HepG2 (cell line): ENCODE measurements at regions not wholly inside any gene's neighbourhood (a gene's known extent, or its start where the extent isn't known, plus 50 kb on each side); places are given as distances from the start of the nearest gene placed in this dataset.

ENCODE experiments used
- ATAC-seq: fragments of 200-7000 bp; cut with Tn5 transposase; 3 replicates; pipeline ENCODE4 v1.9.1; 2020; ENCODE audit warnings: mild to moderate bottlenecking, moderate library complexity
- BruUV-seq: library from RNA; stranded (reverse); fragments of 400-500 nt; replicated peaks from 2 replicates; lab custom pipeline; 2021; lab: Mats Ljungman, UMichigan
- CTCF ChIA-PET: fragments of 300-600 bp; formaldehyde crosslinking; extraction: SDS; loops from one replicate; lab custom pipeline; 2021; ENCODE audit warnings: low total read pairs, inconsistent platforms, low intra/inter-chr PET ratio; lab: Yijun Ruan, JAX
- POLR2A ChIA-PET: fragments of 350-600 bp; sonication (Branson Sonifier 250); formaldehyde crosslinking; loops from one replicate; lab custom pipeline; 2020; ENCODE audit warnings: antibody characterized with exemption, inconsistent platforms; lab: Yijun Ruan, JAX
- DNase-seq: peaks from one replicate; pipeline ENCODE4 v3.0.0-alpha.2; 2015; ENCODE audit warnings: low spot score
- FAIRE-seq: peaks from 3 replicates; lab custom pipeline; 2011; peaks lifted over from hg19 to GRCh38; lab: Jason Lieb, UNC
- H2AFZ ChIP-seq: one replicate; pipeline ENCODE4 v1.6.1; 2011; ENCODE audit warnings: low read length, inconsistent platforms
- H3K27ac ChIP-seq: fragments of 300-600 bp; 3 replicates; pipeline ENCODE4 v1.8.0; 2011; ENCODE audit warnings: mixed run types, mild to moderate bottlenecking, mixed read lengths, low read length, inconsistent platforms; ENCODE audit not compliant: insufficient read depth; ENCODE audit errors: extremely low read length
- H3K27me3 ChIP-seq, 2 experiments: fragments of 200-600 bp in 1 of 2; 2 replicates in 1 of 2; 3 replicates in 1 of 2; pipeline versions ENCODE4 v1.6.0 to v1.8.0; 2011; ENCODE audit warnings: low read length in 2 of 2, mild to moderate bottlenecking in 2 of 2, moderate library complexity in 2 of 2, inconsistent platforms in 1 of 2; ENCODE audit not compliant: insufficient read depth in 2 of 2, control insufficient read depth in 1 of 2
- H3K36me3 ChIP-seq, 2 experiments: fragments of 200-600 bp in 1 of 2; replicated peaks in 1 of 2; 2 replicates in 1 of 2; 3 replicates in 1 of 2; pipeline versions ENCODE4 v1.5.1 to v1.8.0; 2011; ENCODE audit warnings: low read length in 2 of 2, inconsistent platforms in 1 of 2; ENCODE audit not compliant: insufficient read depth in 2 of 2, control insufficient read depth in 1 of 2
- H3K4me1 ChIP-seq: 2 replicates; pipeline ENCODE4 v1.5.1; 2012; ENCODE audit warnings: low read length, inconsistent platforms; ENCODE audit not compliant: insufficient read depth
- H3K4me2 ChIP-seq: 2 replicates; pipeline ENCODE4 v1.6.0; 2011; ENCODE audit warnings: low read depth, low read length, inconsistent platforms
- H3K4me3 ChIP-seq, 3 experiments: fragments of 200-600 bp in 1 of 3; sonication (generic), shearing (Covaris generic) in 1 of 3; replicated peaks in 1 of 3; 2 replicates each; pipeline ENCODE4 v1.5.1; 2011 to 2016; ENCODE audit warnings: low read length in 3 of 3, inconsistent platforms in 2 of 3, low read depth in 2 of 3, mild to moderate bottlenecking in 2 of 3, control low read depth in 1 of 3, mixed read lengths in 1 of 3; ENCODE audit not compliant: insufficient read depth in 1 of 3
- H3K79me2 ChIP-seq: one replicate; pipeline ENCODE4 v1.6.1; 2011; ENCODE audit warnings: low read length, inconsistent platforms; ENCODE audit not compliant: insufficient read depth
- H3K9ac ChIP-seq: 2 replicates; pipeline ENCODE4 v1.6.0; 2011; ENCODE audit warnings: mild to moderate bottlenecking, low read depth, low read length, inconsistent platforms; ENCODE audit not compliant: insufficient read depth
- H3K9me3 ChIP-seq: 2 replicates; pipeline ENCODE4 v1.5.1; 2012; ENCODE audit warnings: mild to moderate bottlenecking, low read length
- H4K20me1 ChIP-seq: 2 replicates; pipeline ENCODE4 v1.6.0; 2011; ENCODE audit warnings: inconsistent platforms, mild to moderate bottlenecking, low read length, moderate library complexity; ENCODE audit not compliant: insufficient read depth
- GATA4 ChIP-seq: sonication (generic); IDR thresholded peaks from 2 replicates; pipeline ENCODE4 v1.6.1; 2016; ENCODE audit warnings: antibody characterized with exemption, low read depth, borderline replicate concordance
- GTF2F1 ChIP-seq: fragments of 150-350 bp; IDR thresholded peaks from 2 replicates; pipeline ENCODE4 v1.6.1; 2014; ENCODE audit warnings: low read length
- NCOR1 ChIP-seq: fragments of 200-600 bp; sonication (generic); IDR thresholded peaks from 2 replicates; pipeline ENCODE4 v1.7.0; 2017; ENCODE audit warnings: antibody characterized with exemption, low read length, borderline replicate concordance
- NFE2L2 ChIP-seq: fragments of 150-350 bp; IDR thresholded peaks from 2 replicates; pipeline ENCODE4 v1.6.1; 2014; ENCODE audit warnings: low read length
- NR1H2 ChIP-seq: sonication (generic); formaldehyde crosslinking; IDR thresholded peaks from 2 replicates; pipeline ENCODE4 v1.8.1; 2022; ENCODE audit warnings: low read depth, missing genetic modification reagents, borderline replicate concordance
- NR3C1 ChIP-seq: sonication (generic); formaldehyde crosslinking; IDR thresholded peaks from 2 replicates; pipeline ENCODE4 v1.4.0; 2020; ENCODE audit warnings: missing genetic modification reagents
- POLR2A ChIP-seq, 2 experiments: IDR thresholded peaks; 2 replicates each; pipeline ENCODE4 v1.6.1; 2011; ENCODE audit warnings: low read depth in 2 of 2, low read length in 2 of 2, mild to moderate bottlenecking in 1 of 2, moderate library complexity in 1 of 2; ENCODE audit not compliant: insufficient read depth in 1 of 2
- SIN3B ChIP-seq: fragments of 150-350 bp; IDR thresholded peaks from 2 replicates; pipeline ENCODE4 v1.6.1; 2014; ENCODE audit warnings: low read length
- STAG1 ChIP-seq: sonication (generic); formaldehyde crosslinking; IDR thresholded peaks from 2 replicates; pipeline ENCODE4 v1.4.0; 2020; ENCODE audit warnings: missing genetic modification reagents
- ZKSCAN8 ChIP-seq: IDR thresholded peaks from 2 replicates; pipeline ENCODE4 v1.6.1; 2016; ENCODE audit warnings: borderline replicate concordance, missing genetic modification reagents, missing compliant biosample characterization
- ZNF234 ChIP-seq: sonication (generic); formaldehyde crosslinking; conservative IDR thresholded peaks from 2 replicates; pipeline ENCODE4 v1.5.1; 2020; ENCODE audit warnings: mild to moderate bottlenecking, missing genetic modification reagents
- ZNF569 ChIP-seq: sonication (generic); formaldehyde crosslinking; IDR thresholded peaks from 2 replicates; pipeline ENCODE4 v1.5.0; 2020; ENCODE audit warnings: mild to moderate bottlenecking, missing genetic modification reagents, moderate library complexity, borderline replicate concordance
- ZNF607 ChIP-seq: sonication (generic); formaldehyde crosslinking; IDR thresholded peaks from 2 replicates; pipeline ENCODE4 v1.5.1; 2020; ENCODE audit warnings: missing genetic modification reagents, mild to moderate bottlenecking, borderline replicate concordance
- ZNF615 ChIP-seq: sonication (generic); formaldehyde crosslinking; IDR thresholded peaks from 2 replicates; pipeline ENCODE4 v1.5.0; 2020; ENCODE audit warnings: mild to moderate bottlenecking, missing genetic modification reagents, borderline replicate concordance
- ZNF703 ChIP-seq: sonication (generic); formaldehyde crosslinking; IDR thresholded peaks from 2 replicates; pipeline ENCODE4 v1.5.1; 2020; ENCODE audit warnings: missing genetic modification reagents, mild to moderate bottlenecking, moderate library complexity, borderline replicate concordance
- ZNF713 ChIP-seq: sonication (generic); formaldehyde crosslinking; IDR thresholded peaks from 2 replicates; pipeline ENCODE4 v1.4.0; 2020; ENCODE audit warnings: mild to moderate bottlenecking, missing genetic modification reagents
- WGBS: methylation state at CpG from one replicate; pipeline ENCODE4 v1.1.6; 2017; ENCODE audit warnings: low lambda C conversion rate; 5-methylcytosine and 5-hydroxymethylcytosine counted together
- in situ Hi-C: cut with HindIII; loops from 2 replicates; pipeline ENCODE4 v1.10.0; 2017; ENCODE audit warnings: low pct_unique_long_range_greater_than_20kb; ENCODE audit not compliant: extremely low pct_ligation_motif_present
- intact Hi-C: fragments of 100-400 bp; cut with micrococcal nuclease; formaldehyde crosslinking; loops from one replicate; pipeline ENCODE4 v1.10.0; 2022; ENCODE audit not compliant: unreplicated experiment
- TF ChIP-seq, protein P1 (sequence below), 2 experiments: sonication (generic) in 1 of 2; formaldehyde crosslinking in 1 of 2; IDR thresholded peaks; 2 replicates each; pipeline versions ENCODE4 v1.6.1 to v1.9.0; 2014 to 2022; ENCODE audit warnings: antibody characterized with exemption in 1 of 2, borderline replicate concordance in 1 of 2, inconsistent platforms in 1 of 2, low read depth in 1 of 2, missing genetic modification reagents in 1 of 2
- TF ChIP-seq, protein P2 (sequence below): sonication (generic); formaldehyde crosslinking; IDR thresholded peaks from 2 replicates; pipeline ENCODE4 v1.4.0; 2020; ENCODE audit warnings: missing genetic modification reagents, low read depth, mild to moderate bottlenecking, borderline replicate concordance

DNA sequence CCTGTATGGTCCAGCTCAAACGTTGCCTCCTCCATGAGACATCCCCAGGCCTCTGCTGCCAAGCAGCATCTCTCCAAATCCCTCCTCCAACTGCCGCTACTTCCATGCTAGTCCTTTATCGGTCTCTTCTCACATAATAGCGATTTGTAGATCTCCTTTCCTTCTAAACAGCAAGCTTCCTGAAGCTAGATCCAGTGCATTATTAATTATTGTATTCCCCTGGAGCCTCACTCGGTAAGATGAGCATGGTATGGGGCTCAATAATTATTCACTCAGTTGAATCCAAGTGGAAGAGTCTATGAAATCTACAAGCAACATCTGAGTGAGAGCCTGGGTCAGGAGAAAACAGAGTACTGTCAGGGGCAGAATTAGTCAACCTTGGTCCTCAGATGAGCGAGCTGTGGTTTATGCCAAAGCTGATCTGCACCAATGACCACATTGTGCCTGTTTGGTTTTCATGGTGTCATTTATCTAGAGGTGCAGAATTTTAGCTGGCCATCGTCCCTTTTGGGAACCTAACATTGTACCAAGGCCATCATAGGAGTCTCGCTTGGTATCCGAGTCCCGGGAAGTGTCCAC lies 93.8 kb upstream of the UBE2E1 start:
- Histone ChIP-seq H3K4me3 (no peak overlapping the region), H3K4me1 (no peaks in the 10 kb centered on the region), H2AFZ (no peak overlapping the region), H3K36me3 (no peaks in the 10 kb centered on the region), H3K9ac (no peak overlapping the region), H3K9me3 (no peaks in the 10 kb centered on the region), H3K4me2 (no peak overlapping the region), H4K20me1 (no peaks in the 10 kb centered on the region), H3K27me3 (peaks cover 2 to 24% of the 10 kb centered on the region in 2 experiments; a peak in 2 of 5 replicates), H3K79me2 (no peaks in the 10 kb centered on the region), H3K27ac (no peak overlapping the region)
- intact Hi-C loops (no loop called here), in situ Hi-C loops (no loop called here)
- no peak for DNase-seq
- ChIA-PET CTCF (no interaction called here), POLR2A (no interaction called here)
- no TSS peak for BruUV-seq
- FAIRE-seq, result no peak
- ATAC-seq, result no peak
- WGBS, result 37% methylated on average over 10 of the region's 10 CpGs
- TF ChIP-seq ZNF703 (CRISPR knock-in tag) (no peak), GATA4 (no peak), ZNF607 (CRISPR knock-in tag) (no peak), ZNF234 (CRISPR knock-in tag) (no peak), POLR2A (IDR thresholded peaks at IDR 0.05; ENCODE audit: insufficient read depth in 1 of 2, low read depth in 2 of 2, low read length in 2 of 2) (no peak), STAG1 (CRISPR knock-in tag) (no peak), GTF2F1 (no peak), NR1H2 (CRISPR knock-in tag) (no peak), ZNF615 (CRISPR knock-in tag) (no peak), NFE2L2 (no peak), NCOR1 (no peak), ZKSCAN8 (CRISPR knock-in tag) (no peak), SIN3B (no peak), ZNF569 (no peak), NR3C1 (CRISPR knock-in tag) (no peak), ZNF713 (CRISPR knock-in tag) (no peak)
- TF ChIP-seq, protein P1, sequence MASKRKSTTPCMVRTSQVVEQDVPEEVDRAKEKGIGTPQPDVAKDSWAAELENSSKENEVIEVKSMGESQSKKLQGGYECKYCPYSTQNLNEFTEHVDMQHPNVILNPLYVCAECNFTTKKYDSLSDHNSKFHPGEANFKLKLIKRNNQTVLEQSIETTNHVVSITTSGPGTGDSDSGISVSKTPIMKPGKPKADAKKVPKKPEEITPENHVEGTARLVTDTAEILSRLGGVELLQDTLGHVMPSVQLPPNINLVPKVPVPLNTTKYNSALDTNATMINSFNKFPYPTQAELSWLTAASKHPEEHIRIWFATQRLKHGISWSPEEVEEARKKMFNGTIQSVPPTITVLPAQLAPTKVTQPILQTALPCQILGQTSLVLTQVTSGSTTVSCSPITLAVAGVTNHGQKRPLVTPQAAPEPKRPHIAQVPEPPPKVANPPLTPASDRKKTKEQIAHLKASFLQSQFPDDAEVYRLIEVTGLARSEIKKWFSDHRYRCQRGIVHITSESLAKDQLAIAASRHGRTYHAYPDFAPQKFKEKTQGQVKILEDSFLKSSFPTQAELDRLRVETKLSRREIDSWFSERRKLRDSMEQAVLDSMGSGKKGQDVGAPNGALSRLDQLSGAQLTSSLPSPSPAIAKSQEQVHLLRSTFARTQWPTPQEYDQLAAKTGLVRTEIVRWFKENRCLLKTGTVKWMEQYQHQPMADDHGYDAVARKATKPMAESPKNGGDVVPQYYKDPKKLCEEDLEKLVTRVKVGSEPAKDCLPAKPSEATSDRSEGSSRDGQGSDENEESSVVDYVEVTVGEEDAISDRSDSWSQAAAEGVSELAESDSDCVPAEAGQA (IDR thresholded peaks at IDR 0.05; ENCODE audit: low read depth), result no peak
- TF ChIP-seq, protein P1 (CRISPR knock-in tag; IDR thresholded peaks at IDR 0.05; ENCODE audit: borderline replicate concordance), result no peak
- TF ChIP-seq, protein P2, sequence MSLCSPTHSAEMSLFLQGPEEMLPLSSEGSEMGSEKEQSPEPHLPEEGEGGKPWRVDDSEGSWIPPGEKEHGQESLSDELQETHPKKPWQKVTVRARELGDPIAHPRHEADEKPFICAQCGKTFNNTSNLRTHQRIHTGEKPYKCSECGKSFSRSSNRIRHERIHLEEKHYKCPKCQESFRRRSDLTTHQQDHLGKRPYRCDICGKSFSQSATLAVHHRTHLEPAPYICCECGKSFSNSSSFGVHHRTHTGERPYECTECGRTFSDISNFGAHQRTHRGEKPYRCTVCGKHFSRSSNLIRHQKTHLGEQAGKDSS (CRISPR knock-in tag), result no peak
- TF ChIP-seq, all 625 proteins: peak for 0
